Left ventricle myocardium inferior (tissue), 1 donor: ENCODE measurements at regions not wholly inside any gene's neighbourhood (a gene's known extent, or its start where the extent isn't known, plus 50 kb on each side); places are given as distances from the start of the nearest gene placed in this dataset.
A peak's percentile ranks its signal among the peaks of the same experiment; 100 is the strongest.

Experiments used
- DNase-seq: peaks from one replicate; pipeline ENCODE4 v3.0.0-alpha.2; 2020
- H3K27ac ChIP-seq: fragments of 200-600 bp; replicated peaks from 2 replicates; pipeline ENCODE4 v1.8.0; 2021
- H3K27me3 ChIP-seq: fragments of 200-600 bp; 2 replicates; pipeline ENCODE4 v1.8.0; 2021; ENCODE audit warnings: low read depth
- H3K36me3 ChIP-seq: fragments of 200-600 bp; 2 replicates; pipeline ENCODE4 v1.8.0; 2021
- H3K4me1 ChIP-seq: fragments of 200-600 bp; 2 replicates; pipeline ENCODE4 v1.8.0; 2021
- H3K4me3 ChIP-seq: fragments of 200-600 bp; 2 replicates; pipeline ENCODE4 v1.8.0; 2021; ENCODE audit warnings: mild to moderate bottlenecking, moderate library complexity
- H3K9me3 ChIP-seq: fragments of 200-600 bp; replicated peaks from 2 replicates; pipeline ENCODE4 v1.8.0; 2021
- intact Hi-C: fragments of 100-400 bp; cut with micrococcal nuclease; formaldehyde crosslinking; loops from one replicate; pipeline ENCODE4 v1.11.0; 2022
- TF ChIP-seq, protein P1 (sequence below): fragments of 200-600 bp; IDR thresholded peaks from 2 replicates; pipeline ENCODE4 v1.8.0; 2021; ENCODE audit warnings: antibody characterized with exemption, mild to moderate bottlenecking, borderline replicate concordance
- donor health status: DM: no; HTN: yes; CAD: no; lungs with severe emphysema.

DNA sequence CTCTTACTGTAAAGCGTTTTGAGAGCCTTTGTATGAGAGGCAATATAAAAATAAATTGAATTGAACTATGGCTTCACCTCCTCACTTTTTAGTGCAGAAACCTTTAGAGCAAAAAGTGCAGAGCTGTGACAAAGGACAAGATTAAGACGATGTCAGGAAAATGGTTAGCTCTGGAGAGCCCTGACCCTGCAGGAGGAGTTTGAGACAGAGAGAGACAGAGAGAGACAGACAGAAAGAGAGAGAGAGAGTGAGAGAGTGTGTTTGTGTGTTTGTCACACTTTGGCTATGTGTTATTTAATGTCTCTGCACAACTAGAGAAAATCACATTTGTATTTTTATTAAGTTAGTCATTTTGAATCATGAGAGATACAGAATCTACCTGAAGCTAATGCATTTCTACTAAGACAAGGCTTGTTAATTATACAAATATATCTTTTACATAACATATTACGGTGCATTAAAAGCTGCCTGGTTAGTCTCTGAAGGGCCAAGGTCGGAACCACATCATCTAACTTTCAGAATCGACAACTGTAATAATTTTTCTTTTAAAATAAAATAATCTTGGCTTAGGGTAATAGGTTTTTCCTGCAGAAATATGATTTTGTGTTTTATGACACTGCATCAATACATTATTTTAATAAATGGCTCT is 423.5 kb upstream of the ZEB2 start:
- intact Hi-C loops = no loop called here
- no peaks in the 10 kb centered on the region for H3K9me3 ChIP-seq
- TF ChIP-seq, protein P1, sequence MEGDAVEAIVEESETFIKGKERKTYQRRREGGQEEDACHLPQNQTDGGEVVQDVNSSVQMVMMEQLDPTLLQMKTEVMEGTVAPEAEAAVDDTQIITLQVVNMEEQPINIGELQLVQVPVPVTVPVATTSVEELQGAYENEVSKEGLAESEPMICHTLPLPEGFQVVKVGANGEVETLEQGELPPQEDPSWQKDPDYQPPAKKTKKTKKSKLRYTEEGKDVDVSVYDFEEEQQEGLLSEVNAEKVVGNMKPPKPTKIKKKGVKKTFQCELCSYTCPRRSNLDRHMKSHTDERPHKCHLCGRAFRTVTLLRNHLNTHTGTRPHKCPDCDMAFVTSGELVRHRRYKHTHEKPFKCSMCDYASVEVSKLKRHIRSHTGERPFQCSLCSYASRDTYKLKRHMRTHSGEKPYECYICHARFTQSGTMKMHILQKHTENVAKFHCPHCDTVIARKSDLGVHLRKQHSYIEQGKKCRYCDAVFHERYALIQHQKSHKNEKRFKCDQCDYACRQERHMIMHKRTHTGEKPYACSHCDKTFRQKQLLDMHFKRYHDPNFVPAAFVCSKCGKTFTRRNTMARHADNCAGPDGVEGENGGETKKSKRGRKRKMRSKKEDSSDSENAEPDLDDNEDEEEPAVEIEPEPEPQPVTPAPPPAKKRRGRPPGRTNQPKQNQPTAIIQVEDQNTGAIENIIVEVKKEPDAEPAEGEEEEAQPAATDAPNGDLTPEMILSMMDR = no peak
- no peak overlapping the region for H3K4me3 ChIP-seq
- DNase-seq = no peak
- no peaks in the 10 kb centered on the region for H3K27me3 ChIP-seq
- no peaks in the 10 kb centered on the region for H3K36me3 ChIP-seq
- peaks cover 15% of the 10 kb centered on the region for H3K4me1 ChIP-seq
- H3K27ac ChIP-seq = no peak overlapping the region

DNA sequence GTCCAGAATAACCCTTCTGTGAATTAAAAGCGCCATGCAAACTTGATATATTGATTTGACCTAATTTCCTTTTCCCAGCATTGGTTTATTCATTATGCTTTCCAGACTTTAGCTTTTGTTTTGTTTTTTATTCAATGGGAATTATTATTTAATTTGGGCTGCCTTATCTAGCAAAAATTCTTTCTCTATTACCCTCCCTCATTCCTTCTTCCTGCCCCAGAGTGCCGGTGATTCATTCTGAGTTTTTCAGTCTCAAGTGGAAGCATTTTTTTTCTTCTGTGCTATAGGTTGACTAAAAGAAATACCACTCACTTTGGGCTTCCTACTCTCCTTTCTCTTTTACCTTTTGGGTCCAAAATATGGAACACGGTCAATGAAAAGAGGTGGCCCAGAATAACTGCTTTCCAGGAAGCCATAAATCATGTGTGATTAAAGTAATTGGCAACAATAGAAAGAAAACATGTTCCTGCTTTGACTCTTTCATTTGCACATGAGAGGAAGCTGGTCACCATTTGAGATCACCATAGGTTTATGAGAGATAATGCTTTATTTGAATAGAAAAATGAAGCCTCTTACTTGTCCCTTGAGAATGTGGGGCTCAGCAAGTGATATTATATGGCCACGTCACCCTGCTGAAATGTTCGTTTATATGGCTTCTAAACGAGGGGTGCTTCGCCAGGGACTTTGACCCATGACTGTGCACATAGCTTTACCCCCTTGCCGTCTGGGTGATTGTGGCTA is 422.8 kb upstream of the ZEB2 start:
- Histone ChIP-seq H3K27ac (peak overlapping the region; percentile 5), H3K36me3 (no peaks in the 10 kb centered on the region), H3K9me3 (no peaks in the 10 kb centered on the region), H3K27me3 (no peaks in the 10 kb centered on the region), H3K4me3 (no peak overlapping the region), H3K4me1 (peaks cover 18% of the 10 kb centered on the region)
- intact Hi-C loops = no loop called here
- TF ChIP-seq, protein P1 = no peak
- DNase-seq = no peak

DNA sequence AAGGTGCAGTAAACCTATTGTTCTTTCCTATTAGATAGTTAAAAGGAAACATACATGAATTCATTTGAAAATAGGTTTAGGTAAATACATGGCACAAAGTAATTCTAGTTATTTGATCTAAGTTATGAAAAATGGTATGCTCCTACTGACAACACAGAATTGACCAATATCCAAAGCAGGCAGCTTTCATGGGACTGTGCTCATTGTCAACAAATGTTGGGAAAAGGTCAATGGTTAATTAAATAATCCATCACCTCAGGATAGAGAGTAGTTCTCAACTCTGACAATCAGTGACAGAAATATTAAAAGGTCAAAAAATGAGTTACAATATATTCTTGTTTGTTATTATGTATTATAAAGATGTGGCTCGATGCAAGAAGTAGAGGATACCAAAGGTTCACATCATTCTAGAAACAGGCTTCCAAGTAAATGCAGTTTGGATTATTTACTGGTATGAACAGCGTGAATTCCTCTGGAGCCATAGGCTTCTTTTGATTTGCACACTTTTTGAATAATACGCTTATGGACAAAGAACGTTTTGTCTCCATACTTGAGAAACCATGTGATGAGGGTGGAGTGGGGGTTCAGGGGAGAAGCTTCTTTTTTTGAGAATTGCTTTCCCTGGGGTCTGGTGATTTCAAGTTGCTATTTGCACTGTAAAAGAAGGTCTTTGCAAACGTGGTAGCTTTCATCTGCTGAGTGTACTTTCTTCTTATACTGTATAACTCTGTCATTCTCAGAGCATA is 422.0 kb upstream of the ZEB2 start:
- DNase-seq = no peak
- Histone ChIP-seq H3K9me3 (no peaks in the 10 kb centered on the region), H3K27me3 (no peaks in the 10 kb centered on the region), H3K36me3 (no peaks in the 10 kb centered on the region), H3K4me3 (no peak overlapping the region), H3K4me1 (peaks cover 25% of the 10 kb centered on the region), H3K27ac (peak overlapping the region; percentile 5)
- intact Hi-C loops = no loop called here
- TF ChIP-seq, protein P1 = no peak

DNA sequence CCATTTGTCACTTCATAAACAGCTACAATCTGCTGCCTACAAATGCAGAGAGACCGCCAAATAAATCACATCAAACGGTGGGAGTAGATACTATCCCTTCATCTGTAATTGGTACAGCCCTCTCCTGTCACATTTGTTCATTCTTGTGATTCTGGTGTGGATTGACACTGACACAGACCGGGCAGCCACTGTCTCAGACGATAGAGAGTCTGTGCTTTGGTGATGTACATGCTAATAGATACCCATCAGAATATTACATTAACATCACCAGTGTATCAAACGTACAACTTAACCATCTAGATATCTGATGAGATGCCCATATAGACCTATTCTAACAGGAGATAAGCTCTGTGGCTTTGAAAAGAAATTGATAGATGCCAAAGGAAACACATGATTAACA is 419.7 kb upstream of the ZEB2 start:
- no peak for DNase-seq
- H3K36me3 ChIP-seq = no peaks in the 10 kb centered on the region
- H3K27me3 ChIP-seq = no peaks in the 10 kb centered on the region
- intact Hi-C loops = no loop called here
- H3K27ac ChIP-seq = peak overlapping the region; percentile 84
- H3K4me1 ChIP-seq = peaks cover 37% of the 10 kb centered on the region
- TF ChIP-seq, protein P1 = no peak
- no peak overlapping the region for H3K4me3 ChIP-seq
- no peaks in the 10 kb centered on the region for H3K9me3 ChIP-seq

DNA sequence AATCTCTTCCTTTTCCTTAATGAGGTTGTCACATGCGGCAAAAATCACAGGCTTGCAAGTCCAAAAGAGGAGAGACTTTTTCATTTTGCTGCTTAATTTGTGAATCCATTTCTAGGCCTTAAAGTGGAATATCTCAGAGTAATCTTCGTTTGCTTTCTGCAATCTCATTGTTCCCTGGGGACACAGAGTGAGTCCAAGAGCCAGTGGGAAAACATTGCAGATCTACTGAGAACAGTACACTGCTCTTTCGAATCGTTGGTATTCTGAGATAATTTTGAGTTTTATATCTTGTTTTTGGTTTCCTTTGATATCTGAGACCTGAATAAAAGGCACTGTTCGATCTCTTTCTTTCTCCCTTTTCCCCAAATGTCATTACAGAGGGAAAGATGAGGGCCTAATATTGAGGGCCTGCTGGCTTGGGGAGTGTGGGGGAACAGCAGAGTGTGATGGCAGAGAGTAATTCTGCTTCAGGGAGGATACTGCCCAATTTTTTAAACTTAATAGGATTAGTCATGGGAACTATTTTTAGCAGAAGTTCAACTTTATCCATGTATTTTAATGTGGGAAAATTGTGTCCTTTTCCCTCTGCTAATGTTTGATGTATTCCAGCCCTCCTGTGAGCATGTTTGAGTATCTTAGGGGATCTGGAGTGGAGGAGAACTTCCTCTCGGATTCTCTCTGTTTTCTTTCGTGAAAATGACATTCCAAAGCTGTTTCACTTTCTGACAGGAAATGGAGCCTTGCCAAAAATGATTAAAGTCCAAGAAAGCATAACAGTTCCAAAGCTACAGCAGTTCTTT is 418.2 kb upstream of the ZEB2 start:
- peaks cover 37% of the 10 kb centered on the region for H3K4me1 ChIP-seq
- intact Hi-C loops = no loop called here
- DNase-seq = no peak

More for the DNA sequence above, 418.2 kb upstream of the ZEB2 start:
- Histone ChIP-seq H3K4me3 (no peak overlapping the region), H3K9me3 (no peaks in the 10 kb centered on the region), H3K27ac (peak overlapping the region; percentile 84), H3K27me3 (no peaks in the 10 kb centered on the region), H3K36me3 (no peaks in the 10 kb centered on the region)
- TF ChIP-seq, protein P1 = no peak
